Kidney tubule cell (primary cell): ENCODE measurements at regions not wholly inside any gene's neighbourhood (a gene's known extent, or its start where the extent isn't known, plus 50 kb on each side); places are given as distances from the start of the nearest gene placed in this dataset.

Source experiments
- DNase-seq: peaks from one replicate; pipeline ENCODE4 v3.0.0-alpha.2; 2018; ENCODE audit warnings: low spot score

GRCh38 chr4:38422850-38423249 lies 241.1 kb upstream of the KLF3 start:
- no peak for DNase-seq

GRCh38 chr4:38424151-38424871 lies 239.7 kb upstream of the KLF3 start:
- DNase-seq, result peak; percentile 26

GRCh38 chr4:38426532-38426931 lies 237.5 kb upstream of the KLF3 start:
- DNase-seq, result no peak

GRCh38 chr4:38430841-38431240 lies 233.2 kb upstream of the KLF3 start:
- no peak for DNase-seq

GRCh38 chr4:38442073-38442788 lies 221.8 kb upstream of the KLF3 start:
- peak; percentile 52 for DNase-seq

- peak; percentile 54 for DNase-seq
Measured at GRCh38 chr4:38449506-38450174, 214.4 kb upstream of the KLF3 start.

GRCh38 chr4:38452009-38452408 lies 212.0 kb upstream of the KLF3 start:
- no peak for DNase-seq

GRCh38 chr4:38452542-38452941 lies 211.5 kb upstream of the KLF3 start:
- DNase-seq, result no peak

GRCh38 chr4:38453253-38453881 lies 210.6 kb upstream of the KLF3 start:
- DNase-seq, result no peak

- DNase-seq, result no peak
Measured at GRCh38 chr4:38454284-38454683, 209.7 kb upstream of the KLF3 start.

- DNase-seq, result no peak
Measured at GRCh38 chr4:38455092-38455862, 208.7 kb upstream of the KLF3 start.

- DNase-seq, result no peak
Measured at GRCh38 chr4:38456096-38456495, 207.9 kb upstream of the KLF3 start.

- DNase-seq, result no peak
Measured at GRCh38 chr4:38461342-38461741, 202.7 kb upstream of the KLF3 start.

GRCh38 chr4:38462367-38463055 lies 201.5 kb upstream of the KLF3 start:
- DNase-seq, result no peak

GRCh38 chr4:38463268-38463958 lies 200.6 kb upstream of the KLF3 start:
- DNase-seq, result no peak

- DNase-seq, result no peak
Measured at GRCh38 chr4:38464328-38464727, 199.7 kb upstream of the KLF3 start.

- no peak for DNase-seq
Measured at GRCh38 chr4:38466401-38466800, 197.6 kb upstream of the KLF3 start.

- DNase-seq, result no peak
Measured at GRCh38 chr4:38467296-38467695, 196.7 kb upstream of the KLF3 start.

- DNase-seq, result no peak
Measured at GRCh38 chr4:38468339-38468866, 195.6 kb upstream of the KLF3 start.

GRCh38 chr4:38469410-38469809 lies 194.6 kb upstream of the KLF3 start:
- DNase-seq, result no peak
